NCI-H2081 (cell line): ENCODE measurements at regions not wholly inside any gene's neighbourhood (a gene's known extent, or its start where the extent isn't known, plus 50 kb on each side); places are given as distances from the start of the nearest gene placed in this dataset.
"Not testable (repeated sequence)": the region's sequence is repeated elsewhere in the genome, so short reads cannot be mapped to it uniquely, and the experiment has no call there.

Source experiments
- DNase-seq, 2 experiments: peaks; one replicate each; lab custom pipeline; 2025; lab: John Stamatoyannopoulos, UW

GRCh38 chr21:25240974-25241373 lies 366.3 kb downstream of the MRPL39 start:
- no peak for DNase-seq

DNA sequence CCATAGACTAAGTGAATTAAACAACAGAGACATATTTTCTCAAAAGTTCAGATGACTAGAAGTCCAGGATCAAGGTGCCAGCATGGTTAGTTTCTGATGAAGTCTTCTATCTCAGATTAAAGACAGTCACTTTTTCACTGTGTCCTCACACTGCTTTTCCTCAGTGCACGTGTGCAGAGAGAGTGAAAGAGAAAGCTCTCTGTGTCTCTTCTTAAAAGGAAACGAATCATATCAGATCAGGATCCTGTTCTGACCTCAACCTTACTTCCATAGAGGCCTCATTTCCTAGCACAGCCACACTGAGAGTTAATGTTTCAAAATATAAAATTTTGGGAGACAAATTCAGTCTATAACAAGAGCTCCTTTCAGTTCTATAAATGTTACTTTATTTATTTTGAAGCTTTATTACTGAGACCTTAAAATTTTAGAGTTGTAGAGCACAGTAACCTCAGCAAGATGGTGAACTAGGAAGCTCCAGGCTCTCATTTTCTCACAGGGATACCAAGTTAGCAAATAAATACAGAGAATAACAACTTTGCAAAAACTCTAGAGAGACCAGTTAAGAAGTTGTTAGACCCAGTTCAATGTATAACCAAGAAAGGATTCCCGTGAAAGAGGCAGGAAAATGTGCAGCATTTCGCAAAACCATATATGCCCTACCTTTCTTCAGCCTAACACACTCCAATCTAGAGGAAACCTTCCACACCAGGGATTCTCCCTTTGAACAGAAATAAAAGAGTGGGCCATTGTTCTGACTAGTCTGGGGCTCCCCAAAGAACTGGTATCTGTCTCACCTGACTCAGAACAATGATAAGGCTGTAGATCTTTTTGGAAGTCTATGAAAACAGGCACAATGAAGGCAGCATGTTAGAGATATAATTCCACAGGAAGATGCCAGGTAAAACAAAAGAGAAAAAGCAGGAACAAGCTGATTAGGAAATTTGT lies 372.2 kb downstream of the MRPL39 start:
- no peak for DNase-seq

GRCh38 chr21:25220954-25221353 lies 386.3 kb downstream of the MRPL39 start:
- no peak for DNase-seq

DNA sequence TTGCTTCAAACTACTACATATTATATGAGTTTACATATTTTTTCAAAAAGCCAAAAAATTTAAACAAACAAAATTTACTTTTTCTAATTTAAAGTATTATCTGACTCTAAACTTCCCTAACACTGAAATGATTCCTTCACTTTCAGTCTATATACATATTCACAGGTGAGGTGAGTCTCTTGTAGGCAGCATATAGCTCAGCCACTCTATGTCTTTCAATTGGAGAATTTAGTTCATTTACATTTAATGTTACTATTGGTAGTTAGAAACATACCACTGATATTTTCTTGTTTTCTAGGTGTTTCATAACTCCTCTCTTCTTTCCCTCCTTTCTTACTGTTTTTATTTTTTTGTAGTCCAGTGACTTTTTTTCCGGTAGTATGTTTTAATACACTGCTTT lies 387.1 kb downstream of the MRPL39 start:
- no peak for DNase-seq

GRCh38 chr21:25215698-25216384 lies 391.4 kb downstream of the MRPL39 start:
- no peak for DNase-seq

GRCh38 chr21:25214676-25215075 lies 392.6 kb downstream of the MRPL39 start:
- no peak for DNase-seq

- no peak for DNase-seq
These were observed 407.3 kb downstream of the MRPL39 start for GRCh38 chr21:25199944-25200343.

DNA sequence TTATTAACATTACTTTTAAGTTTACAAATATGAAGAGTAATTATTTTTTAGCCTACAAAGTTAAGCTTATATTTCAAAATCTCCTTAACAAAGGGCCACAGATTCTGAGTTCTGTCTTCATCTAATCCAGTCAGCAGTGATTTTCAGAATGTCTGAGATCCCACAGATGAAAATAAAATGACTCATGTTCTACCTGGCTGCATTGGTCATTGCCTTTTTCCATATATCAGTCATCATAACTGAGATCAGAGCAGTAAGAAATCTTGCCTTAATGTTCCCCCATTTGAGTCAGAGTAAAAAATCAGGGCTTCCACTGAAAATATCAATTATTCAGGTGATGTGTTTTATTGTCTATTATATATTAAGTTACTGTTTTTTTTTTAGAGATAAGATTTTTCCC lies 416.1 kb downstream of the MRPL39 start:
- DNase-seq: no peak

DNA sequence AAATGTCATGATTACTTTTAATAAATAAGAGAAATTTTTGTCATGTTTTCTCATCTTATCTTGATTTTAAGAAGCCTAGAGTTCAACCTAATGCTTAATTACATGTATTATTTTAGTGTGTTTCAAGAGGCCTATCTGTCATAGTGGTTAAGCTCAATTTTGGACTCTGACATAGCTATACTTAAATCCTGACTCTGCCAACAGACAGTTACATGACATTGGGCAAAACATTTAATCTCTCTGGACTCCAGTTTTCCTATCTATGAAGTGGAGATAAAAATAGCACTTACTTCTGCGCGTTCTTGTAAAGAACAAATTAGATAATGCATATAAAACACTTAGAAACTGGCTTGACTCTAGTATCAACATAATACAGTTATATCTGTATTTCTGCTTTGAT lies 417.8 kb downstream of the MRPL39 start:
- no peak for DNase-seq

GRCh38 chr21:25188677-25189079 lies 418.6 kb downstream of the MRPL39 start:
- DNase-seq: no peak

DNA sequence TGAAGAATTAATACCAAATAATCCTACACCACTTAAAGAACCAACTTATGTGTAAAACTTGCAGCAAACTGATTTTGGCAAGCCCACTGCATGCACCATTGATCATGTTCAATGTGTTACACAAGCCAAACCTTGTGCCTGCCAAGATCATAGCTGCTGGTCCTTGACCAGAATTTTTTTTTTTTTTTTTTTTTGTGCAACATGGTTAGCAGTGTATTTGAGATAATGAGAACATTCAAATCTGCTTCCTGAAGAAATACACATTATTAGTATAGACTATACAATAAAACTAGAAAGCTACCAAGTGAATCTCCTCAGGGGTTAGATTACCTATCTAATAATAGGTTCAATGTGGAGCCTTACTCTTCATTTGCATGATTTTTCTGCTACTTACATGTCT lies 421.0 kb downstream of the MRPL39 start:
- no peak for DNase-seq

DNA sequence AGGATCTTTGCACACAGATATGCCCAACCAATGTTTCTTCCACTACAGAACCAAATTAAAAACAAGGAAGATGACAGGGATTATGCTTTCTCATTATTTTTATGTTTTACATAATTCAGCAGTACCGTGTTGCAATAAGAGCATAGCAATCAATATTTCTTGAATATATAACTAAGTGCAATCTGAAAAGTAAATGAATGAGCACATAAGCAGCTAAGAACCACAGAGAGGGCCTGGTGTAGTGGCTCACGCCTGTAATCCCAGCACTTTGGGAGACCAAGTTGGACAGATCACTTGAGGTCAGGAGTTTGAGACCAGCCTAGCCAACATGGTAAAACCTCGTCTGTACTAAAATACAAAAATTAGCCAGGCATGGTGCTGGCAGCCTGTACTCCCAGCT lies 423.7 kb downstream of the MRPL39 start:
- no peak for DNase-seq

DNA sequence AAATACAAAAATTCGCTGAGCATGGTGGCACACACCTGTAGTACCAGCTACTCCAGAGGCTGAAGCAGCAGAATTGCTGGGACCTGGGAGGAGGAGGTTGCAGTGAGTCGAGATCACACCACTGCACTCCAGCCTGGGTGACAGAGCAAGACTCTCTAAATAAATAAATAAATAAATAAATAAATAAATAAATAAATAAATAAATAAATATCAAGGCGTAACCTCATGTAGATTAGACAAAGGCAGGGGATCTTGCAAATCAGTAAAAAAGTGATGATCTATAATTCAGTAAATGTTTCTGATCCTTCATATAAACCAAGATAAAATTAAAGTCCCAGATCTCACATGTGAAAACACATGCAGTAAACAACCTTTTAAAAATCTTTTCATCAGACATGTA lies 425.6 kb downstream of the MRPL39 start:
- DNase-seq: not testable (repeated sequence)

DNA sequence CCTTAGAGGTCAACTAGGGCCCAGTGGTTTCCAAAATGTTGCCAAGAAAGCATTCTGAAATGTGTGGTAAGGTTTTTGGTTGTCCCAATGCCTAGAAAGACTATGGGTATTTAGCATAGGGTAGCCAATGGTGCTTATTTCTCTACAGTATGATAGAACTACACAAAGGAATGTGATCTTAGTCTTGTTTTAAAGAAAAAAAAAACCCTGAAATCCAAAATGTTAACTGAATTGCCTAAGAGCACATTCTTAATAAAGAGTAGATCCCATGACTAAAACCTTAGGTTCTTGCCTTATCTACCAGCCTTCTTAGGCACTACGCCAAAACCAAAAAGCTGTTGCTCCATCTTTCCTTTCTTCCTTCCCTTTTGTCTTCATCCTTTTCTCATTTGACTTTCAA lies 428.2 kb downstream of the MRPL39 start:
- DNase-seq: no peak

GRCh38 chr21:25176637-25177412 lies 430.5 kb downstream of the MRPL39 start:
- no peak for DNase-seq

GRCh38 chr21:25175938-25176337 lies 431.3 kb downstream of the MRPL39 start:
- no peak for DNase-seq

- DNase-seq: no peak
These were observed 435.8 kb downstream of the MRPL39 start for GRCh38 chr21:25171438-25171837.

GRCh38 chr21:25170681-25171080 lies 436.6 kb downstream of the MRPL39 start:
- no peak for DNase-seq

- DNase-seq: no peak
These were observed 437.9 kb downstream of the MRPL39 start for GRCh38 chr21:25169370-25169769.

DNA sequence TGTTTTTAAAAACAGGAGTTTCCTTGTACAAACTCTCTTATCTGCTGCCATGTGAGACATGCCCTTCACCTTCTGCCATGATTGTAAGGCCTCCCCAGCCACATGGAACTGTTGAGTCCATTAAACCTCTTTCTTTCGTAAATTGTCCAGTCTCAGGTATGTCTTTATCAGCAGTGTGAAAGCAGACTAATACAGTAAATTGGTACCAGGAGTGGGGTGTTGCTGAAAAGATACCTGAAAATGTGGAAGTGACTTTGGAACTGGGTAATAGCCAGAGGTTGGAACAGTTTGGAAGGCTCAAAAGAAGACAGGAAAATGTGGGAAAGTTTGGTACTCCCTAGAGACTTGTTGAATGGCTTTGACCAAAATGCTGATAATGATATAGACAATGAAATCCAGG lies 440.4 kb downstream of the MRPL39 start:
- DNase-seq: not testable (repeated sequence)

DNA sequence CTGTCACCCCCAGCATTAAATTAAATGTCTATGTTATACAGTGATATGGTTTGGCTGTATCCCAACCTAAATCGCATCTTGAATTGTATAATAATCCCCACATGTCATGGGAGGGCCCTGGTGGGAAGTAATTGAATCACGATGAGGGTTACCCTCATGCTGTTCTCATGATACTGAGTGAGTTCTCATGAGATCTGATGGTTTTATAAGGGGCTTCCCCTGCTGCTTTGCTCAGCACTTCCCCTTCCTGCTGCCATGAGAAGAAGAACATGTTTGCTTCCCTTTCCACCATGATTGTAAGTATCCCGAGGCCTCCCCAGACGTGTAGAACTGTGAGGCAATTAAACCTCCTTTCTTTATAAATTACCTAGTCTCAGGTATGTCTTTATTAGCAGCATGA lies 445.7 kb downstream of the MRPL39 start:
- DNase-seq: no peak

GRCh38 chr21:25155020-25155419 lies 452.3 kb downstream of the MRPL39 start:
- DNase-seq: not testable (repeated sequence)

- DNase-seq: no peak
These were observed 458.3 kb downstream of the MRPL39 start for GRCh38 chr21:25149022-25149421.
